Keratinocyte (primary cell): ENCODE measurements at regions not wholly inside any gene's neighbourhood (a gene's known extent, or its start where the extent isn't known, plus 50 kb on each side); places are given as distances from the start of the nearest gene placed in this dataset.

Experiments used
- DNase-seq: peaks from one replicate; pipeline ENCODE4 v3.0.0-alpha.2; 2011; ENCODE audit warnings: low read depth, missing footprints, low spot score
- FAIRE-seq: peaks from 2 replicates; lab custom pipeline; 2011; peaks lifted over from hg19 to GRCh38; lab: Jason Lieb, UNC
- H2AFZ ChIP-seq: 2 replicates; pipeline ENCODE4 v1.6.0; 2012; ENCODE audit warnings: low read length, control low read depth, inconsistent platforms; ENCODE audit not compliant: control insufficient read depth
- H3K27ac ChIP-seq: 2 replicates; pipeline ENCODE4 v1.5.1; 2011; ENCODE audit warnings: low read length; ENCODE audit not compliant: control insufficient read depth, insufficient read depth
- H3K27me3 ChIP-seq: 3 replicates; pipeline ENCODE4 v1.6.0; 2011; ENCODE audit warnings: low read length; ENCODE audit not compliant: control insufficient read depth, insufficient read depth; ENCODE audit errors: extremely low read depth
- H3K36me3 ChIP-seq, 2 experiments: 2 replicates in 1 of 2; 3 replicates in 1 of 2; pipeline ENCODE4 v1.5.1; 2011; ENCODE audit warnings: low read length in 2 of 2, mild to moderate bottlenecking in 1 of 2; ENCODE audit not compliant: control insufficient read depth in 2 of 2, insufficient read depth in 2 of 2; ENCODE audit errors: extremely low read depth in 1 of 2
- H3K4me1 ChIP-seq: 3 replicates; pipeline ENCODE4 v1.5.1; 2011; ENCODE audit warnings: low read length; ENCODE audit not compliant: control insufficient read depth, insufficient read depth; ENCODE audit errors: extremely low read depth
- H3K4me2 ChIP-seq: 3 replicates; pipeline ENCODE4 v1.6.0; 2011; ENCODE audit warnings: low read depth, low read length; ENCODE audit not compliant: control insufficient read depth, insufficient read depth; ENCODE audit errors: extremely low read depth
- H3K4me3 ChIP-seq, 3 experiments: fragments of 200-600 bp in 1 of 3; sonication (generic) in 1 of 3; 2 replicates in 2 of 3; 3 replicates in 1 of 3; pipeline ENCODE4 v1.5.1; 2011 to 2016; ENCODE audit warnings: low read length in 3 of 3, mild to moderate bottlenecking in 3 of 3, control low read depth in 2 of 3, inconsistent platforms in 1 of 3, low read depth in 1 of 3, mixed read lengths in 1 of 3, mixed run types in 1 of 3, moderate library complexity in 1 of 3; ENCODE audit not compliant: control insufficient read depth in 2 of 3, insufficient read depth in 2 of 3; ENCODE audit errors: extremely low read depth in 1 of 3
- H3K79me2 ChIP-seq: 2 replicates; pipeline ENCODE4 v1.6.0; 2012; ENCODE audit warnings: low read length; ENCODE audit not compliant: control insufficient read depth, insufficient read depth
- H3K9ac ChIP-seq: 3 replicates; pipeline ENCODE4 v1.6.0; 2011; ENCODE audit warnings: low read length; ENCODE audit not compliant: control insufficient read depth, insufficient read depth; ENCODE audit errors: extremely low read depth
- H3K9me1 ChIP-seq: 3 replicates; pipeline ENCODE4 v1.6.0; 2011; ENCODE audit warnings: low read length; ENCODE audit not compliant: control insufficient read depth, insufficient read depth; ENCODE audit errors: extremely low read depth
- H3K9me3 ChIP-seq: 2 replicates; pipeline ENCODE4 v1.5.1; 2012; ENCODE audit warnings: low read depth, low read length; ENCODE audit not compliant: control insufficient read depth
- H4K20me1 ChIP-seq: 3 replicates; pipeline ENCODE4 v1.6.0; 2011; ENCODE audit warnings: low read length; ENCODE audit not compliant: control insufficient read depth, insufficient read depth; ENCODE audit errors: extremely low read depth
- EZH2 ChIP-seq: IDR thresholded peaks from one replicate; pipeline ENCODE4 v1.6.1; 2012; ENCODE audit warnings: inconsistent platforms, mild to moderate bottlenecking, low read length, moderate library complexity
- dilution Hi-C: fragments of 300-500 bp; cut with MboI; formaldehyde crosslinking; loops from one replicate; pipeline ENCODE4 v1.7.0; 2020; ENCODE audit warnings: low sequenced_read_pairs; ENCODE audit not compliant: extremely low pct_ligation_motif_present
- TF ChIP-seq, protein P1 (sequence below), 3 experiments: IDR thresholded peaks in 1 of 3; conservative IDR thresholded peaks in 1 of 3; optimal IDR thresholded peaks in 1 of 3; 2 replicates in 2 of 3; 3 replicates in 1 of 3; pipeline versions ENCODE3 to v1.5.1; 2011; ENCODE audit warnings: low read length in 3 of 3, mild to moderate bottlenecking in 3 of 3, moderate library complexity in 2 of 3, control low read depth in 1 of 3, inconsistent platforms in 1 of 3; ENCODE audit not compliant: insufficient read depth in 2 of 3; ENCODE audit errors: extremely low read depth in 1 of 3

DNA sequence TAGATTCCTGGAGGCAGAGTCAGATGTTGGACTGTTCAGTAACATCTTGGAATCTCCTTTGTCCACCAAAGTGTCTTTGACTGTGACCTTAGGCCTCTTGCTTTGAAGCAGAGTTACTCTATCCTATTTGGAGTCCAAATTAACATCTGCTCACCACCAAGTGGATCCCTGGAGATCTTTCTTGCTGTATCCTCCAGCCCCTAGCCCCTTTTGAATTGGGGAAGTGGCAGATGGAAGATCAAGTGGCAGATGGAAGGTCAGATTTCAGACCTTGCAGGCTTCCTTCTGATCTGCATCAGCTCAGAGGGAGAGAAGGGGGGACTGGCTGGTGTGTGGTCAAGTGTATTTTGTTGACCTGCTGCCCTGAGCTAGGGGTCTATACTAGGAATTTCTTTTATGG lies 125.0 kb upstream of the ROPN1 start:
- Histone ChIP-seq H2AFZ (no peak overlapping the region), H3K36me3 (no peaks in the 10 kb centered on the region), H3K9me1 (no peaks in the 10 kb centered on the region), H3K4me3 (no peak overlapping the region), H3K9me3 (no peaks in the 10 kb centered on the region), H3K9ac (no peak overlapping the region), H3K79me2 (no peaks in the 10 kb centered on the region), H3K27me3 (peaks cover 6% of the 10 kb centered on the region), H3K4me2 (no peak overlapping the region), H4K20me1 (no peaks in the 10 kb centered on the region), H3K4me1 (no peaks in the 10 kb centered on the region), H3K27ac (no peak overlapping the region)
- no peak for TF ChIP-seq EZH2
- TF ChIP-seq, protein P1, sequence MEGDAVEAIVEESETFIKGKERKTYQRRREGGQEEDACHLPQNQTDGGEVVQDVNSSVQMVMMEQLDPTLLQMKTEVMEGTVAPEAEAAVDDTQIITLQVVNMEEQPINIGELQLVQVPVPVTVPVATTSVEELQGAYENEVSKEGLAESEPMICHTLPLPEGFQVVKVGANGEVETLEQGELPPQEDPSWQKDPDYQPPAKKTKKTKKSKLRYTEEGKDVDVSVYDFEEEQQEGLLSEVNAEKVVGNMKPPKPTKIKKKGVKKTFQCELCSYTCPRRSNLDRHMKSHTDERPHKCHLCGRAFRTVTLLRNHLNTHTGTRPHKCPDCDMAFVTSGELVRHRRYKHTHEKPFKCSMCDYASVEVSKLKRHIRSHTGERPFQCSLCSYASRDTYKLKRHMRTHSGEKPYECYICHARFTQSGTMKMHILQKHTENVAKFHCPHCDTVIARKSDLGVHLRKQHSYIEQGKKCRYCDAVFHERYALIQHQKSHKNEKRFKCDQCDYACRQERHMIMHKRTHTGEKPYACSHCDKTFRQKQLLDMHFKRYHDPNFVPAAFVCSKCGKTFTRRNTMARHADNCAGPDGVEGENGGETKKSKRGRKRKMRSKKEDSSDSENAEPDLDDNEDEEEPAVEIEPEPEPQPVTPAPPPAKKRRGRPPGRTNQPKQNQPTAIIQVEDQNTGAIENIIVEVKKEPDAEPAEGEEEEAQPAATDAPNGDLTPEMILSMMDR (optimal IDR thresholded peaks at IDR 0.05 in 1 of 3, IDR thresholded peaks at IDR 0.05 in 1 of 3, conservative IDR thresholded peaks at IDR 0.05 in 1 of 3; ENCODE audit: extremely low read depth in 1 of 3, insufficient read depth in 2 of 3, low read length in 3 of 3) = no peak
- FAIRE-seq = no peak
- dilution Hi-C loops = no loop called here
- no peak for DNase-seq

DNA sequence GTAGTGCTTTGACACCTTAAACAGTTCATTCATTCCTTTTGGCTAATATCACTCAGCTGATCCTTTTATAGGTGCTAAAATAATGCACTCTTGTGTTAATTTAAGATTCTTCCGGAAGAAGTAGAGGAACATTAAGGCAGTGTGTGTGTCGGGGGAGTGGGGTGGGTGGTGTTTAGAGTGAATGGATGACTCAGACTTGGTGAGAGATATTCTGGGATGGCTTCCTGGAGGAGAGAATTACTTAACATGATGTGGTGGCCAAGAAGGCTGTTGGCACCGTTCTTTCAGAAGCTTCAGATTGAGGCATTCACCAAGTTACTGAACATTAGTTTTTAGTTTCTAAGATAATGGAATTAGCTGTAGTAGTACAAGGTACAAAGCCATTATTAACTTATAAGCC lies 125.6 kb upstream of the ROPN1 start:
- no peak for TF ChIP-seq EZH2
- TF ChIP-seq, protein P1 (optimal IDR thresholded peaks at IDR 0.05 in 1 of 3, IDR thresholded peaks at IDR 0.05 in 1 of 3, conservative IDR thresholded peaks at IDR 0.05 in 1 of 3; ENCODE audit: extremely low read depth in 1 of 3, insufficient read depth in 2 of 3, low read length in 3 of 3) = no peak
- H3K27me3 ChIP-seq = peaks cover 6% of the 10 kb centered on the region
- no peak overlapping the region for H3K27ac ChIP-seq
- FAIRE-seq (no peak), DNase-seq (no peak)
- no peaks in the 10 kb centered on the region for H3K4me1 ChIP-seq
- no peaks in the 10 kb centered on the region for H4K20me1 ChIP-seq
- dilution Hi-C loops = no loop called here
- no peaks in the 10 kb centered on the region for H3K36me3 ChIP-seq
- no peak overlapping the region for H3K4me3 ChIP-seq
- no peaks in the 10 kb centered on the region for H3K9me3 ChIP-seq
- H3K9me1 ChIP-seq = no peaks in the 10 kb centered on the region
- no peaks in the 10 kb centered on the region for H3K79me2 ChIP-seq
- H2AFZ ChIP-seq = no peak overlapping the region
- H3K4me2 ChIP-seq = no peak overlapping the region
- no peak overlapping the region for H3K9ac ChIP-seq
